ENCODE measurements at regions not wholly inside any gene's neighbourhood (a gene's known extent, or its start where the extent isn't known, plus 50 kb on each side); places are given as distances from the start of the nearest gene placed in this dataset.

DNA sequence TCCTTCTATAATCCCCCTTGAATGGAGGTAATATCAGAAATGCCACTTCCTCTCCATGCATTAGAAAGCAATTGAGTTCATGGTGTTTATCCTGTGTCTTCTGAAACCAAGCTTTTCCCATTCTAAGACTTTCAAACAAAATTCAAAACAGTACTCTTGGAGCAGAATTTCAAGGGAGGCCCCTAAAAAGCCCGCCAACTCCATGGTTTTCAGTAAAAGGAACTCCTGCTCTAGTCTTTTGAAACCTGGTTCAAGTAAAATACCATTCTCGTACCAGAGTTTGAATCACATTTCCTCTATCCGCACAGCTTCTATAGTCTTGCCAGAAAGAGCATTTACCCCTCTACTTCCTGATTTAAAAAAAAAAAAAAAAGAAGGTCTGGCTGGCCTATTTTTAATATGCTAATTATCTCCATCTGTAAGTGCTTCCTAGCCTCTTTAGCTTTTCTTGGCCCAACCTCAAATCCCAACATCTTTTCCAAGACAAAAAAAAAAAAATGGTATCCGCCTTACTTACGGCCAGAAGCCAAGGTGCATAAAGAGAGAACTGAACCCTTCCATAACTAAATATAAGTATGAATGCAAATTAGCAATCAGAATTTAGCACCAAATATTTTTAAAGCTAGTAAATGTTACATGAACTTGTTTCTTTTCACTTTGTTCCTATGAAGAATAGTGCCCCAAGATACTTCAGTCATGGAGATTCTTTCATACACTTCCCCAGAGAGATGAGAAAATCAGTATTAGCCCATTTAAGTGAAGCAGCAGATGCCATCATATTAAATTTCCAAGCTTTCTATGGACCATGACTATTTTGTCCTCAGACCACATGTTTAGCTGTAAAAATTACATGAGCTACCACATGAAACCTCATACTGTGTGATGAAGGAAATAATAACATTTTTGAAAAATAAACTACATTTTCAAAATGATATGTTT, 199.9 kb upstream of the FAM3C start:
- Mint-ChIP-seq H3K36me3 (ENCODE audit: insufficient read depth, unreplicated experiment) (no peaks in the 10 kb centered on the region), H3K4me1 (ENCODE audit: insufficient read depth, unreplicated experiment) (no peaks in the 10 kb centered on the region), H3K9me3 (ENCODE audit: unreplicated experiment) (peaks cover 6% of the 10 kb centered on the region), H3K27me3 (ENCODE audit: insufficient read depth, unreplicated experiment) (no peaks in the 10 kb centered on the region), H3K4me3 (ENCODE audit: unreplicated experiment) (no peak overlapping the region), H3K27ac (ENCODE audit: low read depth, unreplicated experiment) (no peak overlapping the region)
- DNase-seq (ENCODE audit: unreplicated experiment): no peak
- intact Hi-C loops (cut with micrococcal nuclease): no loop called here
- TF ChIP-seq, protein P1, sequence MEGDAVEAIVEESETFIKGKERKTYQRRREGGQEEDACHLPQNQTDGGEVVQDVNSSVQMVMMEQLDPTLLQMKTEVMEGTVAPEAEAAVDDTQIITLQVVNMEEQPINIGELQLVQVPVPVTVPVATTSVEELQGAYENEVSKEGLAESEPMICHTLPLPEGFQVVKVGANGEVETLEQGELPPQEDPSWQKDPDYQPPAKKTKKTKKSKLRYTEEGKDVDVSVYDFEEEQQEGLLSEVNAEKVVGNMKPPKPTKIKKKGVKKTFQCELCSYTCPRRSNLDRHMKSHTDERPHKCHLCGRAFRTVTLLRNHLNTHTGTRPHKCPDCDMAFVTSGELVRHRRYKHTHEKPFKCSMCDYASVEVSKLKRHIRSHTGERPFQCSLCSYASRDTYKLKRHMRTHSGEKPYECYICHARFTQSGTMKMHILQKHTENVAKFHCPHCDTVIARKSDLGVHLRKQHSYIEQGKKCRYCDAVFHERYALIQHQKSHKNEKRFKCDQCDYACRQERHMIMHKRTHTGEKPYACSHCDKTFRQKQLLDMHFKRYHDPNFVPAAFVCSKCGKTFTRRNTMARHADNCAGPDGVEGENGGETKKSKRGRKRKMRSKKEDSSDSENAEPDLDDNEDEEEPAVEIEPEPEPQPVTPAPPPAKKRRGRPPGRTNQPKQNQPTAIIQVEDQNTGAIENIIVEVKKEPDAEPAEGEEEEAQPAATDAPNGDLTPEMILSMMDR (IDR thresholded peaks at IDR 0.05; ENCODE audit: unreplicated experiment): no peak
- no TSS peak for BruUV-seq (replicated peaks)
- ChIA-PET POLR2A (no interaction called here), CTCF (interaction anchor here (0.7 to 2.9 kb wide), 6 partner anchors 9 to 574 kb away, joined by 3 to 13 read pairs (median 4); no protein-coding TSS in a partner anchor)

DNA sequence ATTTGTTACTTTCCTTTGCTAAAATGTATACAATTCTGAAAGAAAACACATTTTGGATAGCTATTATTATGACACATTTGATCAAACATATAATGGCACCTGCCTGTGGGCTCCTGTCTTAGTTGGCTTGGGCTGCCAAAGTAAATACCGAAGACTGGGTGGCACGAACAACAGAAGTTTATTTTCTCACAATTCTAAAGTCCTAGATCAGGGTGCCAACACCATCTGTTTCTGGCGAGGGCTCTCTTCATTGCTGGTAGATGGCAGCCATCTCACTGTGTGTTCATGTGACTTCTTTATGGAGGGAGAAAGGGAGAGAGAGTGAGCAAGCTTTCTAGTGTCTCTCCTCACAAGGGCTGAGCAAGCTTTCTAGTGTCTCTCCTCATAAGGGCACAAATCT, 195.8 kb upstream of the FAM3C start:
- ChIA-PET CTCF (interaction anchor here (2.2 kb wide), 1 partner anchor 12 kb away, joined by 9 read pairs; no protein-coding TSS in a partner anchor), POLR2A (interaction anchor here (0.8 kb wide), 1 partner anchor 9 kb away, joined by 3 read pairs; no protein-coding TSS in a partner anchor)
- DNase-seq (ENCODE audit: unreplicated experiment): no peak
- Mint-ChIP-seq H3K9me3 (ENCODE audit: unreplicated experiment) (peaks cover 6% of the 10 kb centered on the region), H3K27ac (ENCODE audit: low read depth, unreplicated experiment) (no peak overlapping the region), H3K27me3 (ENCODE audit: insufficient read depth, unreplicated experiment) (no peaks in the 10 kb centered on the region), H3K4me1 (ENCODE audit: insufficient read depth, unreplicated experiment) (no peaks in the 10 kb centered on the region), H3K4me3 (ENCODE audit: unreplicated experiment) (no peak overlapping the region), H3K36me3 (ENCODE audit: insufficient read depth, unreplicated experiment) (peaks cover 5% of the 10 kb centered on the region)
- TF ChIP-seq, protein P1 (IDR thresholded peaks at IDR 0.05; ENCODE audit: unreplicated experiment): no peak
- intact Hi-C loops (cut with micrococcal nuclease): no loop called here
- no TSS peak for BruUV-seq (replicated peaks)

- DNase-seq (ENCODE audit: unreplicated experiment): no peak
- Mint-ChIP-seq H3K4me1 (ENCODE audit: insufficient read depth, unreplicated experiment) (no peaks in the 10 kb centered on the region), H3K36me3 (ENCODE audit: insufficient read depth, unreplicated experiment) (peaks cover 5% of the 10 kb centered on the region), H3K27me3 (ENCODE audit: insufficient read depth, unreplicated experiment) (no peaks in the 10 kb centered on the region), H3K27ac (ENCODE audit: low read depth, unreplicated experiment) (no peak overlapping the region), H3K9me3 (ENCODE audit: unreplicated experiment) (no peaks in the 10 kb centered on the region), H3K4me3 (ENCODE audit: unreplicated experiment) (no peak overlapping the region)
- intact Hi-C loops (cut with micrococcal nuclease): no loop called here
- POLR2A ChIA-PET: interaction anchor here (0.8 kb wide), 1 partner anchor 13 kb away, joined by 3 read pairs; no protein-coding TSS in a partner anchor
- TF ChIP-seq, protein P1 (IDR thresholded peaks at IDR 0.05; ENCODE audit: unreplicated experiment): no peak
- BruUV-seq (replicated peaks): no TSS peak
- CTCF ChIA-PET: interaction anchor here (0.6 to 1.2 kb wide), 2 partner anchors 18 to 57 kb away, joined by 3 to 5 read pairs; no protein-coding TSS in a partner anchor
These were observed 191.3 kb upstream of the FAM3C start for GRCh38 chr7:121587435-121587834.

DNA sequence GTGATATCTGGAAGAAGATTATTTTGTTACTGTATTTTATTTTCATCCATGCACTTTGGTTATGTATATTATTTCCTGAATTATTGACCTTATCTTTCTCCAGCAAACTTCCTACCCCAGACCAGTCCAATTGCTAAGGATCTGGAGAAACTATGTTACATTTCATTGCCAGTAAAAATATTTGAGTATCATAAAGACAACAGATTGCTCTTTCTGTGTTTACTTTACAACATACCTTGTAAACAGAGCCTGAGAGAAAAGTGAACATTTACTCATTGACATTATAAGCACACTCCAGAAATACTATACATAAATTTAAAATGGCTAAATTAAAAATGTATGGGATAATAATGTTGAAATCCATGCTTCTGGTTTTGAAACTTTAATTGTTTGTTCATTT, 186.2 kb upstream of the FAM3C start:
- DNase-seq (ENCODE audit: unreplicated experiment): no peak
- no peaks in the 10 kb centered on the region for H3K27me3 Mint-ChIP-seq (ENCODE audit: insufficient read depth, unreplicated experiment)
- H3K9me3 Mint-ChIP-seq (ENCODE audit: unreplicated experiment): no peaks in the 10 kb centered on the region
- ChIA-PET POLR2A (no interaction called here), CTCF (no interaction called here)
- no peak overlapping the region for H3K4me3 Mint-ChIP-seq (ENCODE audit: unreplicated experiment)
- BruUV-seq (replicated peaks): no TSS peak
- TF ChIP-seq, protein P1 (IDR thresholded peaks at IDR 0.05; ENCODE audit: unreplicated experiment): no peak
- peaks cover under 1% of the 10 kb centered on the region for H3K36me3 Mint-ChIP-seq (ENCODE audit: insufficient read depth, unreplicated experiment)
- intact Hi-C loops (cut with micrococcal nuclease): no loop called here
- H3K4me1 Mint-ChIP-seq (ENCODE audit: insufficient read depth, unreplicated experiment): no peaks in the 10 kb centered on the region
- no peak overlapping the region for H3K27ac Mint-ChIP-seq (ENCODE audit: low read depth, unreplicated experiment)
